GM12874 (cell line): ENCODE measurements at regions not wholly inside any gene's neighbourhood (a gene's known extent, or its start where the extent isn't known, plus 50 kb on each side); places are given as distances from the start of the nearest gene placed in this dataset.

Source experiments
- CTCF ChIP-seq: IDR thresholded peaks from 2 replicates; pipeline ENCODE4 v1.5.1; 2011; ENCODE audit warnings: low read depth, mild to moderate bottlenecking, control low read depth, low read length, moderate library complexity; ENCODE audit not compliant: insufficient read depth

GRCh38 chr10:10045765-10046028, 972.0 kb upstream of the CELF2 start:
- TF ChIP-seq CTCF: no peak

GRCh38 chr10:10047426-10047825, 970.2 kb upstream of the CELF2 start:
- TF ChIP-seq CTCF: no peak

GRCh38 chr10:10053051-10053450, 964.6 kb upstream of the CELF2 start:
- no peak for TF ChIP-seq CTCF

- no peak for TF ChIP-seq CTCF
Measured at GRCh38 chr10:10054466-10054865, 963.2 kb upstream of the CELF2 start.

- no peak for TF ChIP-seq CTCF
Measured at GRCh38 chr10:10055656-10056442, 961.8 kb upstream of the CELF2 start.

- TF ChIP-seq CTCF: no peak
Measured at GRCh38 chr10:10056961-10057360, 960.7 kb upstream of the CELF2 start.

- TF ChIP-seq CTCF: no peak
Measured at GRCh38 chr10:10067644-10068043, 950.0 kb upstream of the CELF2 start.
